ENCODE measurements at regions not wholly inside any gene's neighbourhood (a gene's known extent, or its start where the extent isn't known, plus 50 kb on each side); places are given as distances from the start of the nearest gene placed in this dataset.

DNA sequence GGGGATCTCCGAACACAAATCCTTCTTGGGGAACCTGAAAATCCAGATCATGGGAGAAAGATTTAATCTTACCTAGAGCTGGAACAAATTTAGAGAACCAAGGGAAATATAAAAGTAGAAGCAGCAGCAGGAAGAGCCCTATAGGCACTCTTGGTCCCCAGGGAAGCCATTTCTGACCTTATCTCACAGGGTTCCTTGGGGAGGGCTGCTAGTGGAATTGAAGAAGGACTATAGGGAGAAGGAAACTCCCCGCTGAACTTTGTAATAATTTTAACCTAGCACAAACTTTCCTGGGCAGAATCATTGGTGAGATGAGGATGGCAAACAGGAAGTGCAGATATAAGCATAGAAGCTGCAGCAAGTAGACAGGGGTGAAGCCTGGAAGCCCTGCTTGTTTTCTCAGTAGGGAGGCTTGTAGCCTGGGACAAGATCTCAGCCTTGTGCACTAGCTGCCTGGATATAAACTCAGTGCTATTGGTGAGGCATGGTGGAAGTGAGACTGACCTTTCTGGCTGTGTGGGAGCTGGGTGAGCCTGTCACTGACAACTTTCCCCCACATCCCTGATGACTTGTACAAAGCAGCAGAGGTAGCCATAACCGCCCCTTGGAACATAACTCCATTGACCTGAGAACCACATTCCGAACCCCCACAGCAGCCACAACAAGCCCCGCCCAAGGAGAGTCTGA, 343.0 kb upstream of the TGFBR2 start:
- DNase-seq (ENCODE audit: insufficient read length, low spot score) (no peak), FAIRE-seq (no peak)
- TF ChIP-seq POLR2A (IDR thresholded peaks at IDR 0.05; ENCODE audit: low read depth, low read length), result no peak

DNA sequence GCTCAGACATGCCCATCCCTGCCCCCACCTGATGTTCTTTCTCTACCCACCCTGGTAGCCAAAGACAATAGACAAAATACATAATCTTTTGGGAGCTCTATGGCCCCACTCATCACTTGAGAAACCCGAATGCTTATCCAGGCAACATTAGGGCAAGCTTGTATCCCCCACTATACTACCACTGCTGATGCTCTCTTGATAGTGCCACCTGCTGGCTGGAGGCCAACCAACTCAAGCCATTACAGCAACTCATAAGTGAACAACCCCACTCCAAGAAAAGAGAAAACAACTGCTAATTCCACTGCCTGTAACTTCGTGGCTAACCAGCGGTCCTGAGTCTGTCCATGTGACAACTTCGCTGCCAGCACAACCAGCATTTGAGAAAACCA, 342.5 kb upstream of the TGFBR2 start:
- DNase-seq (ENCODE audit: insufficient read length, low spot score) (no peak), FAIRE-seq (no peak)
- TF ChIP-seq POLR2A (IDR thresholded peaks at IDR 0.05; ENCODE audit: low read depth, low read length), result no peak

DNA sequence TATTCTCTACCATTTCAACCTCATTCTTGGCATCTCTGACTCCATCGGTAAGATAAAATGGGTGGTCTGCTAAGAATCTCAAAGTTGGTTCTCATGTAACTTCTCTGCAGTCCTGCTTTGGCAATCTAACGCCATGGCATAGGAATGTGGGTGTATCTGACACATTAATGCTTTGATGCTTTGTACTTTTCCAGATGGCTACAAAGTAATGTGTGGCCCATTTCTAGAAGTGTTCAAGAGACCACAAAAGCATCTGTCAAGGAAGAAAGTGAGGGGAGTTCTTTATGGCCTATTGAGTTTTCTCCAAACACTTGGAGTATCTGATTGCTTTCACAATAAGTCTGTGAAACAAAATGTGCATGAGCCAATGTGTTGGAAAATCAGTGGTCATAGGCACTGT, 339.9 kb upstream of the TGFBR2 start:
- no peak for TF ChIP-seq POLR2A (IDR thresholded peaks at IDR 0.05; ENCODE audit: low read depth, low read length)
- FAIRE-seq (no peak), DNase-seq (ENCODE audit: insufficient read length, low spot score) (no peak)

DNA sequence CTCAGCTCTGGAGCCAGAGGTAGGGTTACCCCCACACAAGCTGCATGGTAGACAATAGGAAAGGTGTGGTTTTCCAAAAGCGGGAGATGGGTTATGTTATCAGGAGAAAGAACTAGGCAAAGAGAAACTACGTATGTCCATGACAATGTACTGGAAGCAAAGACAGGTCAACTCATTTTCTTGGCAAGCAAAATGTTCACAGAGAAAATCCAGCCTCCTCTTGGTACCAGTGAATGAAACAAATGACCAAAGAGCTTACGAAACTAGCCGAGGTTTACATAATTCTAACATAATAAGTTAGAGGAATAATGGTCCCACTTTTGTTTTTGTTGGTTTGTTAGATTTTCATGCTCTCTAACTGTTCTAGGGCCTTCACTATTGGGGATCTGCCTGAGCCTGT, 338.1 kb upstream of the TGFBR2 start:
- no peak for TF ChIP-seq POLR2A (IDR thresholded peaks at IDR 0.05; ENCODE audit: low read depth, low read length)
- no peak for FAIRE-seq
- no peak for DNase-seq (ENCODE audit: insufficient read length, low spot score)

DNA sequence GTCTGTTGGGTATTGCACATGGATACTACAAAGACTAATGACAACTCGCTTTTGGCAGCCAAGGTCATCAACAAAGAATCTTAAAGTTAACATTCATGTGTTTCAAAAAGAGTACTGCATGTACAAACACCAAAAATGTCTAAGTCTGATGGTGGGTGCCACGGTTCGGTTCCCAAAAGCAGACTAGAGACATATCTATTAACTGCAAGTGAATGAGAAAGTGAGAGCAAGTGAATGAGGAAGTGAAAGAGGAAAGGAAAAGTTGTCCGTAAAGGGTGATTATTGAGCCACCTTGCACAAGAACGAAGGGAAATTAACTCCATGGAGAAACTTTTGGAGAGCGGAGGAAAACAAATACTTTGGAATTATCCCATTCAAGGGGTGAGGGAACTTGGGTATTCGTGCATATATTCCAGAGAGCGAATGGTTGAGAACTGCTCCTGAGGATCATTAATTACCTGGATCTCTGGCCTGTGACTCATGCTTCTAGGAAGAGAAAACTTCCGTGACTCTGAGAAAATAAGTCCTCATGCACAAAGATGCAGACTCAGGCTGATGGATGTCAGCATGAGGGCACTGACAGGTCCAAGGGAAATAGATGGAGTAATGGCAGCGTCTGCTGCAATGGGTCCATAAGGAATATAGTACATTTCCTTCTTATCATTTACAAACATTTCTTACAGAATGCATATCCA, 336.5 kb upstream of the TGFBR2 start:
- FAIRE-seq (no peak), DNase-seq (ENCODE audit: insufficient read length, low spot score) (no peak)

DNA sequence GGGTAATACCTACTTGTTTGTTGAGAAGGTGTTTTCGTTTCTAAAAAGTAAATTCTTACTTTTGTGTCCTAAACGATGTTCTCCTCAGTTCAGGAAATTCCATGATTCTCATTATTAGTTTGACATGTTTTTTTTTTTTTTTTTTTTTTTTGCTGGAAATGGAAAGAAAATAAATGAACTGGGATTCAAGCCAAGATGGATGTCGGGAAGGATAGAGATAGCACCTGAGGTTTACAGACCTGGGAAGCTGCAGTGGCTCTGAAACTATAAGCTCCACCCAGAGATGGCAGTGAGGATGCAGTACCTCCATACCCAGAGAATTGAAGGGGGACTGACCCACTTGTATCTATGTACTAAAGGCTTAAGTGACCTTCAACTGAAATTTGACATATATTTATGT, 334.6 kb upstream of the TGFBR2 start:
- no peak for FAIRE-seq
- no peak for TF ChIP-seq POLR2A (IDR thresholded peaks at IDR 0.05; ENCODE audit: low read depth, low read length)
- DNase-seq (ENCODE audit: insufficient read length, low spot score), result no peak

More for the DNA sequence above, 336.5 kb upstream of the TGFBR2 start:
- no peak for TF ChIP-seq POLR2A (IDR thresholded peaks at IDR 0.05; ENCODE audit: low read depth, low read length)

DNA sequence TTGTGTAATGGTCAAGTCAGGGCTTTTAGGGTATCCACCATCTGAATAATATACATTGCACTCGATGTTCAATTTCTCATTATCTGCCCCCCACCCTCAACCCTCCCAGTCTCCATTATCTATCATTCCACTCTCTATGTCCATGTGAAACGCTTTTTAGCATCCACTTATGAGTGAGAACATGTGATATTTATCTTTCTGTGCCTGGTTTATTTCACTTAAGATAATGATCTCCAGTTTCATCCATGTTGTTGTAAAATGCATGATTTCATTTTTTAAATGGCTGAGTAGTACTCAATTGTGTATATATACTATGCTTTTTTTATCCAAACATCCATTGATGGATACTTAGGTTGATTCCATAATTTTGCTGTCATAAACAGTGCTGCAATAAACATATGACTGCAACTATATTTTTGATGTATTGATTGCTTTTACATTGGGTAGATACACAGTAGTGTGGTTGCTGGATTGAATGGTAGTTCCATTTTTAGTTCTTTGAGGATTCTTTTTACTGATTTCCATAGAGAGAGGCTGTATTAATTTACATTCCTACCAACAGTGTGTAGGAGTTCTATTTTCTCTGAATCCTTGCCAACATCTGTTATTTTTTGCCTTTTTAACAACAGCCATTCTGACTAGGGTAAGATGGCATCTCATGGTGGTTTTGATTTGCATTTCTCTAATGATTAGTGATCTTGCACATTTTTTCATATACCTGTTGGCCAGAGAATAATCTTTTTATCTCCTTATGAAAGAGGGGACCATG, 332.9 kb upstream of the TGFBR2 start:
- DNase-seq (ENCODE audit: insufficient read length, low spot score) (no peak), FAIRE-seq (peak; percentile 48)
- TF ChIP-seq POLR2A (IDR thresholded peaks at IDR 0.05; ENCODE audit: low read depth, low read length), result no peak

DNA sequence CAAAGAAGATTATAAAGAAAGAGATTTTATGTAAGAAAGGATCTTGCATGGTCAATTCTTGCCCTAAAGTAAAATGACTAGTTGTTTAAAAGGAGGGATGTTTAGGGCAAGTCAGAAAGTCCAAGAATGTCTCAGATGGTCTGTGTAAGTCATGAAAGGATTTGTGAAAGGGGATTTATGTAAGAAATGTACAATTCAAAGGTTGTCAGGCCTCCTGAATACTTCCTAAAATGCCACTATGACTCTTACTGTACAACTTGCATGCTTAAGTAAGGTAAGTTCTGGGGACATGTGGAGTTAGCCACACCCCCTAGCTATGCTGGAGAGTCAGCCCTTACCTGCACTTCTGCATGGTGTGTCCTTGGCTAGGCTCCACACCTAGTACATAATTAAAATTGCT, 328.9 kb upstream of the TGFBR2 start:
- DNase-seq (ENCODE audit: insufficient read length, low spot score), result no peak
- FAIRE-seq, result no peak
- no peak for TF ChIP-seq POLR2A (IDR thresholded peaks at IDR 0.05; ENCODE audit: low read depth, low read length)

DNA sequence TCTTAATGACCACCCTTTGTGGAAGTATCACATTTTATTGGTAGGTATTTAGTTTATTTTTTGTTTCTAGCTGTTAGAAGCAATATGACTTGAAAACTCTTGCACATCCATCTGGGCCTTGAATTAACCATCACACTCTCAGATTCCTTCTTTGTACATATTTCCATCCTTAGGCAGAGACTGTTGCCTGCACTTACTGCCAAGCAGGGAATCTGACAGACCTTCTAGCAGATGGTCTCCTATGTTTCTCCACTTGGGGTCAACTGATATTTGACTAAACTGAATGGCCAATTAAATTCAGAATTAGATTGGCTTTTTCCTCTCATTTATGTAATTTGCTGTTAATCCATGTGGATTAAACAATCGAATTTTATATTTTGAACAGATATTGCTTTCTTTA, 324.9 kb upstream of the TGFBR2 start:
- TF ChIP-seq POLR2A (IDR thresholded peaks at IDR 0.05; ENCODE audit: low read depth, low read length), result no peak
- no peak for DNase-seq (ENCODE audit: insufficient read length, low spot score)
- no peak for FAIRE-seq

DNA sequence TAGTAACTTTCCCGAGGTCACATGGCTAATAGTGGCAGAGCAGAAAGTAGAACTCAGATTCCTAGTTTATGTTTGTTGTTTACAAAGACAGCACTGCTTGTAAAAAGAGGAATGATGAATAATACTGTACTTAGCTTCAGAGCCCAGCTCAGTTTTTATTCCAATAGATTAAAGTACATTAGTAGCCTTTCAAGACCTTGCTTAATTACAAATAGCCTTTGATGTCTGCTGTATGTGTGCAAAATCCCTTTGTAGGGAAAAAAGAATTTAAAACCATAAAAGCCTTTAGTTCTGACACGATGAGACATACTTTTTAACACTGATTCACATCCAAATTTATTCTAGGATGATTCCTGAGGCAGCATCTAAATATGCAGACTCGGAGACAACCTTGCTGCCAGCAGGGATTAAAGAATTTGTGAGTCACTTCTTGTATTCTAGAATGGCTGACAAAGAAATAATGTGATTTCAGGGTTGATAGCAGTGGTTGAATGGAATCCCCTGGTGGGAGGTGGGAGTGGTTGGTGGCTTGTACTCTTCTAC, 324.2 kb upstream of the TGFBR2 start:
- DNase-seq (ENCODE audit: insufficient read length, low spot score) (peak; percentile 15), FAIRE-seq (peak; percentile 99)

DNA sequence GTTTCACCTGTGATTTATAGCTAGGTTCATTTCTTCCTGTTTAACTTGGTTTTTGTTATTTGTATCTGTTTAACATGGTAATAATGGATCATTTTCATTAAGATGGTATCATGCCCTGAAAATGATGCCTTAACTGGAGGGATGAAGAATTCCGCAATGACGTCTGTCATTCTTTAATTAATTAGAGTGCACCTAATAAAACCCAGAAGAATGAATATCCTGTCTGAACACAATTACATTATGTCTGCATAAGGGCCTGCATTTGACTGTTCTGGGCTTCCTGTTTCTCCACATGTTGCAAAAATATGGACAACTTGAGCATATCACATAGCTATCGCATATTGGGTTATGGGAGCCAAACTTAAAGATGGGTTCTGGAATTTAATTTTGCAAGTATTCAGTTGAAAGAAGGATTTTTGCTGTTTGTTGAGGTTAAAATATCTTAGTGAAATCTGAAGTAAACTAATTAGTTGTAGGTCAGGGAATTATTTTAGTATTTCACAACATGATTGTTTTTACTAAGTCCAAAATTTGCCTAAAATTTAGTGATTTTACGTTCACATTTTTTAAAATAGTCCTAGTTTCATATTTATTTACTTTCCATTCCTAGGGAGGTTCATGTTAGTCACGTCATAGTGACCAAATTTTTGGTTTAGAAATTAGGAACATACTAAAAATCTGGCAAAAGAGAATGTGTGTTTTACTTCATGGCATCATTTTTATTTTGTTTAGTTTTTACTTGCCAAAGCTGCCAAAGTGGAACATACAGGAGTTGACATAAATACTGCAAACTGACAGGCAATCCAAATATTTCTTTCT, 321.0 kb upstream of the TGFBR2 start:
- FAIRE-seq, result no peak
- no peak for DNase-seq (ENCODE audit: insufficient read length, low spot score)
- no peak for TF ChIP-seq POLR2A (IDR thresholded peaks at IDR 0.05; ENCODE audit: low read depth, low read length)

More for the DNA sequence above, 324.2 kb upstream of the TGFBR2 start:
- TF ChIP-seq POLR2A (IDR thresholded peaks at IDR 0.05; ENCODE audit: low read depth, low read length), result no peak

DNA sequence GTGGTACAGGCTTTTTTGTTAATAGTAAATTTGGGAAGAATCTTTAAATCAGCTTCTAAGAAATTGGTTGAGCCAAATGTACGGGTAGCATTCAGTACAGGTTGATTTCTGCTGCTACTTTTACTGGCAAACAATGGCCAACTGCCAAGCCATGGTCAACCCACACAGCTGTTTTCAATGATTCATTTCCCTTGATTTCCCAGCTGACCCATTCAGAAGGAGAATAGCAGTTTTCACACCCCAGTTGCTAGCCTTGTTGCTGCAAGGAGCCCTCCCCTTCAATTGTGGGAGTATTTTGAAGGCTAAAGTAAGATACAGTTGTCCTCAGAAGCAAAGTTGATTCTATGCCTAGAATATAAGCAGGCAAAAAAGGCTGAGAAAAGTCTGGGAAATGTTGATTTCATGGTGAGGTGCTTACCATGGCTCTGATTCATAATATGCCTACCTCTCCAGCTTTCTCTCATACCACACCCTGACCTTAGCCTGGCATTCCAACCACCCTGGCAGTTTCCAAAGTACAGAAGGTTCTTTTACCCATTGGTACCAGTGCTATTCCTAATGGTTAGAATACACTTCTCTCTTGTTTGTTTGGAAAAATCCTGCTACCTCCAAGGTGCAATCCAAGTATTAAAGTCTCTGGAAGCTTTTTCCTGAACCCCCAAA, 320.3 kb upstream of the TGFBR2 start:
- DNase-seq (ENCODE audit: insufficient read length, low spot score) (no peak), FAIRE-seq (peak; percentile 99)
- TF ChIP-seq POLR2A (IDR thresholded peaks at IDR 0.05; ENCODE audit: low read depth, low read length), result no peak

DNA sequence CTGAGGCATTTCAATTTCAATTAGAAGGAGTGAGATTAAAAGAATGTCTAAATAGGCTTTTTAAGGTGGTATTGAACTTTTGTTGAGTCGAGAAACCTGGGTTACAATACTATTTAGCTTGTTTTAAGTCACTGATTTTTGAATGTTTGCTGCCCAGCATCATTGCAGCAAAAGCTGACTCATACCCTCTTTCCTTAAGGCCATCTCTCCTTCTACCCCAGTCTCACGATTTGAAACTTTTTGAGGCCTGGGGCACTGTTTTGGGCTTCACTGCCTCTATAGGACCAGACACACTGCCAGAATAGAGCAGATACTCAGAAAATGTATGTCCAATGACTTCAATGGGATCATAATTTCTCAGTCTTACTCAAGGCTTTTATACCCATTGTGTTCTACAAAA, 319.6 kb upstream of the TGFBR2 start:
- DNase-seq (ENCODE audit: insufficient read length, low spot score) (no peak), FAIRE-seq (peak; percentile 45)
- no peak for TF ChIP-seq POLR2A (IDR thresholded peaks at IDR 0.05; ENCODE audit: low read depth, low read length)

All from H54 (cell line).